Astrocyte (in vitro differentiated cells and primary cell): ENCODE measurements at regions not wholly inside any gene's neighbourhood (a gene's known extent, or its start where the extent isn't known, plus 50 kb on each side); places are given as distances from the start of the nearest gene placed in this dataset.

Experiments used
- DNase-seq: peaks from one replicate; pipeline ENCODE4 v3.0.0-alpha.2; 2010; ENCODE audit warnings: low read depth
- FAIRE-seq: peaks from 2 replicates; lab custom pipeline; 2011; peaks lifted over from hg19 to GRCh38; lab: Jason Lieb, UNC
- H2AFZ ChIP-seq: 2 replicates; pipeline ENCODE4 v1.6.0; 2012; ENCODE audit warnings: low read depth, low read length, inconsistent platforms
- H3K27ac ChIP-seq: 2 replicates; pipeline ENCODE4 v1.5.1; 2011; ENCODE audit warnings: low read depth, low read length, inconsistent platforms
- H3K27me3 ChIP-seq: 2 replicates; pipeline ENCODE4 v1.6.0; 2011; ENCODE audit warnings: low read length, inconsistent platforms; ENCODE audit not compliant: insufficient read depth
- H3K36me3 ChIP-seq: 2 replicates; pipeline ENCODE4 v1.5.1; 2011; ENCODE audit warnings: low read length, inconsistent platforms; ENCODE audit not compliant: insufficient read depth
- H3K4me1 ChIP-seq: 2 replicates; pipeline ENCODE4 v1.5.1; 2011; ENCODE audit warnings: low read length, inconsistent platforms; ENCODE audit not compliant: insufficient read depth
- H3K4me2 ChIP-seq: 2 replicates; pipeline ENCODE4 v1.6.0; 2012; ENCODE audit warnings: low read length, inconsistent platforms
- H3K4me3 ChIP-seq: 2 replicates; pipeline ENCODE4 v1.5.1; 2011; ENCODE audit warnings: low read depth, mild to moderate bottlenecking, low read length, inconsistent platforms; ENCODE audit not compliant: insufficient read depth
- H3K79me2 ChIP-seq: 2 replicates; pipeline ENCODE4 v1.6.0; 2012; ENCODE audit warnings: mild to moderate bottlenecking, low read length, inconsistent platforms; ENCODE audit not compliant: insufficient read depth
- H3K9ac ChIP-seq: 2 replicates; pipeline ENCODE4 v1.6.0; 2012; ENCODE audit warnings: mild to moderate bottlenecking, low read length, inconsistent platforms
- H3K9me3 ChIP-seq: 2 replicates; pipeline ENCODE4 v1.5.1; 2012; ENCODE audit warnings: low read depth, mild to moderate bottlenecking, low read length, inconsistent platforms; ENCODE audit not compliant: insufficient read depth
- H4K20me1 ChIP-seq: 2 replicates; pipeline ENCODE4 v1.6.0; 2012; ENCODE audit warnings: low read length, inconsistent platforms; ENCODE audit not compliant: insufficient read depth
- H3K27ac Mint-ChIP-seq: one replicate; pipeline ENCODE4 v1.8.0; 2021; ENCODE audit warnings: mild to moderate bottlenecking, mixed read lengths; ENCODE audit not compliant: unreplicated experiment
- H3K27me3 Mint-ChIP-seq: one replicate; pipeline ENCODE4 v1.8.0; 2021; ENCODE audit warnings: low read depth, mixed read lengths; ENCODE audit not compliant: unreplicated experiment
- H3K36me3 Mint-ChIP-seq: one replicate; pipeline ENCODE4 v1.8.0; 2021; ENCODE audit warnings: low read depth, mixed read lengths; ENCODE audit not compliant: unreplicated experiment
- H3K4me1 Mint-ChIP-seq: one replicate; pipeline ENCODE4 v1.8.0; 2021; ENCODE audit warnings: low read depth, mixed read lengths; ENCODE audit not compliant: unreplicated experiment
- H3K4me3 Mint-ChIP-seq: one replicate; pipeline ENCODE4 v1.8.0; 2021; ENCODE audit warnings: mild to moderate bottlenecking, moderate library complexity, mixed read lengths; ENCODE audit not compliant: unreplicated experiment
- H3K9me3 Mint-ChIP-seq: one replicate; pipeline ENCODE4 v1.8.0; 2021; ENCODE audit warnings: mild to moderate bottlenecking, mixed read lengths; ENCODE audit not compliant: unreplicated experiment
- EZH2 ChIP-seq: IDR thresholded peaks from 2 replicates; pipeline ENCODE4 v1.6.1; 2012; ENCODE audit warnings: mild to moderate bottlenecking, low read length, inconsistent platforms; ENCODE audit not compliant: insufficient read depth
- TF ChIP-seq, protein P1 (sequence below): IDR thresholded peaks from 2 replicates; pipeline ENCODE4 v1.5.1; 2011; ENCODE audit warnings: low read depth, mild to moderate bottlenecking, inconsistent platforms, low read length, moderate library complexity; ENCODE audit not compliant: insufficient read depth

DNA sequence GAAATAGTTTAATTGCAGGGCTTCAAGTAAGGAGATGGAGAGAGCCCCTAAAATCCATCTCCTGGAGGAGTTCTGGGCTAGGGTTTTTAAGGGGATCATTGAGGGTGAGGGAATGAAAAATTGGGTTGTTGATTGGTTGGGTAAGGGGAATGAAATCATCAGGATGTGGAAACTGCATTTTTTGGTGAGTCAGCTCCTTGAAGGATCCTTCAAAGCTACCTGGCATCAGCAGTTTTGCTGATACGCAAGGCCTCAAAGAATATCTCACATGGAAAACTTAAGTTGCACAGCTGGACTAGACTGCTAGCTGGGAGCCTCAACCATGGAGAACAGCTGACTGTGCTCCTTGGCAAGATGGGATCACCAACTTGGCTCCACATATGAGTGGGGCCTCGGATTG is 136.7 kb downstream of the FGF10 start:
- no peaks in the 10 kb centered on the region for H3K9me3 ChIP-seq
- Mint-ChIP-seq H3K9me3 (no peaks in the 10 kb centered on the region), H3K4me1 (no peaks in the 10 kb centered on the region), H3K27ac (no peak overlapping the region), H3K36me3 (no peaks in the 10 kb centered on the region), H3K4me3 (no peak overlapping the region), H3K27me3 (no peaks in the 10 kb centered on the region)
- H3K4me2 ChIP-seq, result no peak overlapping the region
- no peak overlapping the region for H3K4me3 ChIP-seq
- no peaks in the 10 kb centered on the region for H3K79me2 ChIP-seq
- no peaks in the 10 kb centered on the region for H3K36me3 ChIP-seq
- no peaks in the 10 kb centered on the region for H4K20me1 ChIP-seq
- H3K27ac ChIP-seq, result no peak overlapping the region
- no peak for TF ChIP-seq EZH2
- TF ChIP-seq, protein P1, sequence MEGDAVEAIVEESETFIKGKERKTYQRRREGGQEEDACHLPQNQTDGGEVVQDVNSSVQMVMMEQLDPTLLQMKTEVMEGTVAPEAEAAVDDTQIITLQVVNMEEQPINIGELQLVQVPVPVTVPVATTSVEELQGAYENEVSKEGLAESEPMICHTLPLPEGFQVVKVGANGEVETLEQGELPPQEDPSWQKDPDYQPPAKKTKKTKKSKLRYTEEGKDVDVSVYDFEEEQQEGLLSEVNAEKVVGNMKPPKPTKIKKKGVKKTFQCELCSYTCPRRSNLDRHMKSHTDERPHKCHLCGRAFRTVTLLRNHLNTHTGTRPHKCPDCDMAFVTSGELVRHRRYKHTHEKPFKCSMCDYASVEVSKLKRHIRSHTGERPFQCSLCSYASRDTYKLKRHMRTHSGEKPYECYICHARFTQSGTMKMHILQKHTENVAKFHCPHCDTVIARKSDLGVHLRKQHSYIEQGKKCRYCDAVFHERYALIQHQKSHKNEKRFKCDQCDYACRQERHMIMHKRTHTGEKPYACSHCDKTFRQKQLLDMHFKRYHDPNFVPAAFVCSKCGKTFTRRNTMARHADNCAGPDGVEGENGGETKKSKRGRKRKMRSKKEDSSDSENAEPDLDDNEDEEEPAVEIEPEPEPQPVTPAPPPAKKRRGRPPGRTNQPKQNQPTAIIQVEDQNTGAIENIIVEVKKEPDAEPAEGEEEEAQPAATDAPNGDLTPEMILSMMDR, result no peak
- no peak for FAIRE-seq
- DNase-seq, result no peak
- H3K27me3 ChIP-seq, result no peaks in the 10 kb centered on the region
- H3K9ac ChIP-seq, result no peak overlapping the region
- H3K4me1 ChIP-seq, result no peaks in the 10 kb centered on the region
- H2AFZ ChIP-seq, result no peak overlapping the region

DNA sequence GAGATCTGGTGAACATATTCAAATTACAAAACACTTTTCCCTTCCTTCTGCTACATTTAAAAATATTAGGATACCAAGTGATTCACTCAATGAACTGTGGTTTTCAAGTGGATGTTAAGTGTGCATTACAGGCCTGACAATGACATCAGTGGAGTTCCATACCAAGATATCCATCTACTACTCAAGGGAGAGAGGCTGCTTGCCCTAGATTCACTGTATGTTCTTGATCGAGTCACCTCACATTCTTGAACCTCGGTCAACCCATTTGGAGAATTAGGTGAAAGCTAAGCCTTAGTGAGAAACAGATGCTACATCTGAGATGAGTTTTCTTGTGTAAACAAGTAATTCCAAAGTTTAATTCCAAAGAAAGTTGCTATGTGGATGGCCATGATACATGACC is 142.2 kb downstream of the FGF10 start:
- H3K79me2 ChIP-seq, result no peaks in the 10 kb centered on the region
- no peak overlapping the region for H3K9ac ChIP-seq
- H3K4me3 ChIP-seq, result no peak overlapping the region
- no peak for FAIRE-seq
- H3K27ac Mint-ChIP-seq, result no peak overlapping the region
- no peaks in the 10 kb centered on the region for H3K36me3 ChIP-seq
- H3K4me3 Mint-ChIP-seq, result no peak overlapping the region
- peak; percentile 2 for DNase-seq
- H3K4me1 Mint-ChIP-seq, result peaks cover 6% of the 10 kb centered on the region
- no peaks in the 10 kb centered on the region for H3K9me3 Mint-ChIP-seq
- no peaks in the 10 kb centered on the region for H4K20me1 ChIP-seq
- no peaks in the 10 kb centered on the region for H3K36me3 Mint-ChIP-seq
- no peak overlapping the region for H3K4me2 ChIP-seq
- H2AFZ ChIP-seq, result no peak overlapping the region
- H3K4me1 ChIP-seq, result no peaks in the 10 kb centered on the region
- H3K27me3 Mint-ChIP-seq, result no peaks in the 10 kb centered on the region
- TF ChIP-seq EZH2, result no peak
- TF ChIP-seq, protein P1, result no peak
- peaks cover 4% of the 10 kb centered on the region for H3K9me3 ChIP-seq
- H3K27ac ChIP-seq, result no peak overlapping the region
- H3K27me3 ChIP-seq, result no peaks in the 10 kb centered on the region

DNA sequence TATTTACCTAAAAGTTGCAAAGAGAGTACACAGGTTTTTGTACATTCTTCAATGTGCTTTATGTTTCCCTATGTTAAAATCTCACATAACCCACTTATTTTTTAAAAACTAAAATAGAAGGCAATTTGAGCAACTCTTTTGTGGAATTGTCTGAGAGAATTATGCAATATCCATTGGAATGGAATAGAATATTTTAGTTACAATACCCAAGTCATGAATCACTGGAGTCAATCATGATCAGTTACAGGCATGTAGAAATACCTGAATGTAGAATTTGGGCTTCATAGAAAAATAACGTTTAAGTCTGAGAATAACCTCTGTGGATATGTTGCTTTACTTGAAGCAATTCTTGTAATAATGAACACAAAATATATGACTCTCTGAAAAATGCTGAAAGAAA is 143.3 kb downstream of the FGF10 start:
- H3K4me3 ChIP-seq, result no peak overlapping the region
- TF ChIP-seq, protein P1, result no peak
- H3K36me3 Mint-ChIP-seq, result no peaks in the 10 kb centered on the region

More for the DNA sequence above, 143.3 kb downstream of the FGF10 start:
- FAIRE-seq (no peak), DNase-seq (no peak)
- H3K27me3 Mint-ChIP-seq, result no peaks in the 10 kb centered on the region
- H3K27me3 ChIP-seq, result no peaks in the 10 kb centered on the region
- H2AFZ ChIP-seq, result no peak overlapping the region
- no peak overlapping the region for H3K4me3 Mint-ChIP-seq
- H3K4me1 ChIP-seq, result no peaks in the 10 kb centered on the region
- H3K27ac ChIP-seq, result no peak overlapping the region
- no peaks in the 10 kb centered on the region for H3K9me3 Mint-ChIP-seq
- H3K9me3 ChIP-seq, result peaks cover 4% of the 10 kb centered on the region
- H3K36me3 ChIP-seq, result no peaks in the 10 kb centered on the region
- no peak overlapping the region for H3K9ac ChIP-seq
- no peak overlapping the region for H3K4me2 ChIP-seq
- peaks cover 6% of the 10 kb centered on the region for H3K4me1 Mint-ChIP-seq
- H4K20me1 ChIP-seq, result no peaks in the 10 kb centered on the region
- H3K79me2 ChIP-seq, result no peaks in the 10 kb centered on the region
- H3K27ac Mint-ChIP-seq, result no peak overlapping the region
